GM12874 (cell line): ENCODE measurements at regions not wholly inside any gene's neighbourhood (a gene's known extent, or its start where the extent isn't known, plus 50 kb on each side); places are given as distances from the start of the nearest gene placed in this dataset.

ENCODE experiments used
- TF ChIP-seq, protein P1 (sequence below): IDR thresholded peaks from 2 replicates; pipeline ENCODE4 v1.5.1; 2011; ENCODE audit warnings: low read depth, mild to moderate bottlenecking, control low read depth, low read length, moderate library complexity; ENCODE audit not compliant: insufficient read depth

- TF ChIP-seq, protein P1, sequence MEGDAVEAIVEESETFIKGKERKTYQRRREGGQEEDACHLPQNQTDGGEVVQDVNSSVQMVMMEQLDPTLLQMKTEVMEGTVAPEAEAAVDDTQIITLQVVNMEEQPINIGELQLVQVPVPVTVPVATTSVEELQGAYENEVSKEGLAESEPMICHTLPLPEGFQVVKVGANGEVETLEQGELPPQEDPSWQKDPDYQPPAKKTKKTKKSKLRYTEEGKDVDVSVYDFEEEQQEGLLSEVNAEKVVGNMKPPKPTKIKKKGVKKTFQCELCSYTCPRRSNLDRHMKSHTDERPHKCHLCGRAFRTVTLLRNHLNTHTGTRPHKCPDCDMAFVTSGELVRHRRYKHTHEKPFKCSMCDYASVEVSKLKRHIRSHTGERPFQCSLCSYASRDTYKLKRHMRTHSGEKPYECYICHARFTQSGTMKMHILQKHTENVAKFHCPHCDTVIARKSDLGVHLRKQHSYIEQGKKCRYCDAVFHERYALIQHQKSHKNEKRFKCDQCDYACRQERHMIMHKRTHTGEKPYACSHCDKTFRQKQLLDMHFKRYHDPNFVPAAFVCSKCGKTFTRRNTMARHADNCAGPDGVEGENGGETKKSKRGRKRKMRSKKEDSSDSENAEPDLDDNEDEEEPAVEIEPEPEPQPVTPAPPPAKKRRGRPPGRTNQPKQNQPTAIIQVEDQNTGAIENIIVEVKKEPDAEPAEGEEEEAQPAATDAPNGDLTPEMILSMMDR, result no peak
Observed at GRCh38 chr2:199148076-199148845, 309.5 kb downstream of the SATB2 start.

- TF ChIP-seq, protein P1, result no peak
Observed at GRCh38 chr2:199147216-199147615, 310.5 kb downstream of the SATB2 start.

- TF ChIP-seq, protein P1, result no peak
Observed at GRCh38 chr2:199144546-199144945, 313.2 kb downstream of the SATB2 start.

DNA sequence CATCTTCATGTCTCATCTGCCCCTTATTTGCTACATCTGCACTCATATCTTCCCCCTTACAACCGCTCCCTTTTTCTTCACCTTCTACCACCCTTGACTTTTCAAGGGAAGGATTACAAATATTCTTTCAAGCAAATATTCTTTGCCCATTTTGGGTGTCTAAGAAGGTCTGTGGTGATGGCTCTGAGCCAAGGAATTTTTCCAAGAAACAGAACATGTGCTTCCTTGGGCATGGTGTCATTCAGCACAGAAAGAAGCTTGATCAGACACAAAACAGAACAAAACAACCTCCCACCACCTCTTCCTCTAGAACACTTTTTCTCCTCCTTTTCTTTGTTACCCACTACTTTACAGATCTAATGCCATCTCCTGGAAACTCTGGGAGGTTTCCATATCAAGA is 313.7 kb downstream of the SATB2 start:
- TF ChIP-seq, protein P1, result no peak

- TF ChIP-seq, protein P1, result no peak
Observed at GRCh38 chr2:199136681-199137080, 321.1 kb downstream of the SATB2 start.

DNA sequence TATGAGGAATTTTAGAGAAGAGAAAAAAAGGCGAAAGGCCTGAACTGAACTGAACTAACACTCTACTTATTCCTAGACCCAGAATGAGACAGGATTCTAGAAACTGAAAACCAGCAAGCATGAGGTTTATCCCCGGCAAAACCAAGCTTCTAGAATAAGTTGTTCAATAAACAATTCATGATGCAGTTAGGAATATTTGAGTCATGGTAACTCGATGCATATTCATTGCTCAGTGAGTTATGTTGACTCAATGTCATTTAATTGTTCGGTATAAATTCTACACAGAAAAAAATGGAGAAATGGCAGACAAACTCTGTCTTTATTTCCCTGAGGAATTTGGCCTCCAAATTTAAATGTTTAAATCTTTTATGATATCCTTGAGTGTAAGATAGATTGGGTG is 321.5 kb downstream of the SATB2 start:
- TF ChIP-seq, protein P1, result no peak

DNA sequence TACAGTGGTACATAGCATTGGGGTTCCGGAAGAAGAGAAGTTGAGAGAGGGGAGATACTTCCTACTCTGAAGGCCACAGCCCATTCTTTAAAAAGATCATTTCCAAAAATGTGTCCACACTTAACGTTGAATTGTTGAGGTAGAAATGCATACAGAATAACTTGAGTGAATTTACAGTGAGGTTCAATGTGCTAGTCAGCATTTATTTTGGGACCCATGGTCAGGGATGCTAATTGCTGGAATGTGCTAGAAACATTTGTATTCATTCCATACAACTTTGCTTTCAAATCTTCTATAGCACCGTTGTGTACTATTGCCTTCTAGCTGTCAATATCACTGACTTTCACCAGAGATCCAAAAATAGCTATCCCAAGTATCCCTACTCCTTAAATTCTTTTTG is 325.9 kb downstream of the SATB2 start:
- TF ChIP-seq, protein P1, result no peak
